Osteoblast (primary cell): ENCODE measurements at regions not wholly inside any gene's neighbourhood (a gene's known extent, or its start where the extent isn't known, plus 50 kb on each side); places are given as distances from the start of the nearest gene placed in this dataset.
"Not testable (repeated sequence)": the region's sequence is repeated elsewhere in the genome, so short reads cannot be mapped to it uniquely, and the experiment has no call there.

Experiments
- DNase-seq: peaks from one replicate; pipeline ENCODE4 v3.0.0; 2011; ENCODE audit warnings: low spot score, mixed read lengths; ENCODE audit not compliant: insufficient read length; ENCODE audit errors: missing footprints
- H2AFZ ChIP-seq: 2 replicates; pipeline ENCODE4 v1.6.0; 2011; ENCODE audit warnings: mild to moderate bottlenecking, low read length
- H3K27ac ChIP-seq: 2 replicates; pipeline ENCODE4 v1.5.1; 2011; ENCODE audit warnings: mild to moderate bottlenecking, low read depth, low read length, moderate library complexity
- H3K27me3 ChIP-seq: 2 replicates; pipeline ENCODE4 v1.6.0; 2012; ENCODE audit warnings: mild to moderate bottlenecking, control low read depth, inconsistent platforms, low read length, moderate library complexity; ENCODE audit not compliant: insufficient read depth
- H3K36me3 ChIP-seq: 2 replicates; pipeline ENCODE4 v1.5.1; 2011; ENCODE audit warnings: mild to moderate bottlenecking, low read length, control low read depth, moderate library complexity; ENCODE audit not compliant: insufficient read depth
- H3K4me1 ChIP-seq: 2 replicates; pipeline ENCODE4 v1.5.1; 2011; ENCODE audit warnings: mild to moderate bottlenecking, low read length, control low read depth, moderate library complexity; ENCODE audit not compliant: insufficient read depth
- H3K4me2 ChIP-seq: 2 replicates; pipeline ENCODE4 v1.6.0; 2011; ENCODE audit warnings: mild to moderate bottlenecking, low read length; ENCODE audit not compliant: insufficient read depth
- H3K4me3 ChIP-seq: fragments of 200-600 bp; sonication (generic); 3 replicates; pipeline ENCODE4 v1.5.1; 2012; ENCODE audit warnings: mild to moderate bottlenecking, low read length, inconsistent platforms; ENCODE audit not compliant: insufficient read depth
- H3K79me2 ChIP-seq: 2 replicates; pipeline ENCODE4 v1.6.0; 2012; ENCODE audit warnings: mild to moderate bottlenecking, low read length, control low read depth, inconsistent platforms; ENCODE audit not compliant: insufficient read depth
- H3K9me3 ChIP-seq: 2 replicates; pipeline ENCODE4 v1.5.1; 2011; ENCODE audit warnings: low read depth, low read length, control low read depth
- H4K20me1 ChIP-seq: 2 replicates; pipeline ENCODE4 v1.6.0; 2012; ENCODE audit warnings: mild to moderate bottlenecking, low read length, control low read depth; ENCODE audit not compliant: insufficient read depth
- TF ChIP-seq, protein P1 (sequence below): IDR thresholded peaks from 2 replicates; pipeline ENCODE4 v1.5.1; 2011; ENCODE audit warnings: mild to moderate bottlenecking, low read depth, low read length, moderate library complexity; ENCODE audit errors: extremely low read depth

DNA sequence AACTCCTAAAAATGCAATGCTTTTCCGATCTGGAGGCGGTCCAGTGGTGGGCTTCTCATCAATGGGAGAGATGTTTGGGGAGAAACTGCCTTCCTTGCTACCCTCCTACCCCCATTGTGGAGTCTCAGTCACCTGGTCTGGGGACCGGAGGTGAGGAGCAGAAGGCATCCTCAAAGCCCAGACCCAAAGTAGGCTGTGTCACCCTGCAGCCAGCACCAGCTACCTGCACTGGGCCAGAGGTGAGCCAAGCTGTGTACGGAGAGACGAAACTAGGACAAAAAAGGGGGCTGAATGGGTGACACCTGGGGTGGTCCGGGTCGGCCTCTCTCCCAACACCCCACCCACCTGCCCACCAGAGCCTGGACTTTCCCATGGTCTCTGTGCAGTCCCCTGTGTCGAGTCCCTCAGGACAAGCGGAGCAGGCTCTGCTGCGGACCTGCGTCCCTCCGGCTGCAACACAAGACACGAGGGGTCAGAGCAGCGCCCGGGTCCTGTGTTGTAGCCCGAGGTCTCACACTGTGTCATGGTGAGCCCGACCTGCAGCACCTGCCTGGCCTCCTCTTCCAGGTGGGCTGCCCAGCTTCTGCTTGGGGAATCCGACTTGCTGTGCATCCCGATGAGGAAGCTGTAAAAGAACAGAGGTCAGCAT is 68.0 kb upstream of the RMP24 start:
- H3K27me3 ChIP-seq: no peaks in the 10 kb centered on the region
- H2AFZ ChIP-seq: no peak overlapping the region
- H3K36me3 ChIP-seq: no peaks in the 10 kb centered on the region
- H3K27ac ChIP-seq: no peak overlapping the region
- H3K4me3 ChIP-seq: no peak overlapping the region
- H3K4me1 ChIP-seq: no peaks in the 10 kb centered on the region
- TF ChIP-seq, protein P1, sequence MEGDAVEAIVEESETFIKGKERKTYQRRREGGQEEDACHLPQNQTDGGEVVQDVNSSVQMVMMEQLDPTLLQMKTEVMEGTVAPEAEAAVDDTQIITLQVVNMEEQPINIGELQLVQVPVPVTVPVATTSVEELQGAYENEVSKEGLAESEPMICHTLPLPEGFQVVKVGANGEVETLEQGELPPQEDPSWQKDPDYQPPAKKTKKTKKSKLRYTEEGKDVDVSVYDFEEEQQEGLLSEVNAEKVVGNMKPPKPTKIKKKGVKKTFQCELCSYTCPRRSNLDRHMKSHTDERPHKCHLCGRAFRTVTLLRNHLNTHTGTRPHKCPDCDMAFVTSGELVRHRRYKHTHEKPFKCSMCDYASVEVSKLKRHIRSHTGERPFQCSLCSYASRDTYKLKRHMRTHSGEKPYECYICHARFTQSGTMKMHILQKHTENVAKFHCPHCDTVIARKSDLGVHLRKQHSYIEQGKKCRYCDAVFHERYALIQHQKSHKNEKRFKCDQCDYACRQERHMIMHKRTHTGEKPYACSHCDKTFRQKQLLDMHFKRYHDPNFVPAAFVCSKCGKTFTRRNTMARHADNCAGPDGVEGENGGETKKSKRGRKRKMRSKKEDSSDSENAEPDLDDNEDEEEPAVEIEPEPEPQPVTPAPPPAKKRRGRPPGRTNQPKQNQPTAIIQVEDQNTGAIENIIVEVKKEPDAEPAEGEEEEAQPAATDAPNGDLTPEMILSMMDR: no peak
- no peak for DNase-seq
- no peaks in the 10 kb centered on the region for H3K9me3 ChIP-seq
- H4K20me1 ChIP-seq: no peaks in the 10 kb centered on the region
- H3K4me2 ChIP-seq: no peak overlapping the region
- no peaks in the 10 kb centered on the region for H3K79me2 ChIP-seq

DNA sequence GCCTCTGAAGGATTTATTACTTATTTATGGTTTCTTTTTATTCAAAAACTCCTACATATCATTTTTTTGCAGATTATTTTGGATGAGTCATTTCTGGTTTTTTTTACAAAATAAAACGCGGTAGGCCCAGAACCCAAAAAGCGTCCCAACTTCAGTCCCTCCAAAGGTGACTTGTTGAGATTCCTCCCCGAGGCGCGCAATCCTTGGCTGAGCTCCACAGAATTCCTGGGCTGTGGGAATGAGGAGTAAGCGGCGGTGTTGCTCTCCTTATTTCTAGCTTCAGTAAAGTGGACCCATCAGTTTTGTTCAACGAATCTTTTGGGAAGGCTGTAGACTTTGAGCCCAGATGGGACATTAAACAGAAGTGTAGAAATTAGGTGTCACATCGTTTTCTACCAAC is 67.0 kb upstream of the RMP24 start:
- Histone ChIP-seq H3K27me3 (no peaks in the 10 kb centered on the region), H4K20me1 (no peaks in the 10 kb centered on the region), H3K4me1 (no peaks in the 10 kb centered on the region), H2AFZ (no peak overlapping the region), H3K9me3 (no peaks in the 10 kb centered on the region), H3K79me2 (no peaks in the 10 kb centered on the region), H3K27ac (no peak overlapping the region), H3K4me3 (no peak overlapping the region), H3K4me2 (no peak overlapping the region), H3K36me3 (no peaks in the 10 kb centered on the region)
- TF ChIP-seq, protein P1: no peak
- DNase-seq: no peak

DNA sequence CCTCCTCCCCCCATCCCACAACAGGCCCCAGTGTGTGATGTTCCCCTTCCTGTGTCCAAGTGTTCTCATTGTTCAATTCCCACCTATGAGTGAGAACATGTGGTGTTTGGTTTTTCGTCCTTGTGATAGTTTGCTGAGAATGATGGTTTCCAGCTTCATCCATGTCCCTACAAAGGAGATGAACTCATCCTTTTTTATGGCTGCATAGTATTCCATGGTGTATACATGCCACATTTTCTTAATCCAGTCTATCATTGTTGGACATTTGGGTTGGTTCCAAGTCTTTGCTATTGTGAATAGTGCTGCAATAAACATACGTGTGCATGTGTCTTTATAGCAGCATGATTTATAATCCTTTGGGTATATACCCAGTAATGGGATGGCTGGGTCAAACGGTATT is 66.2 kb upstream of the RMP24 start:
- H2AFZ ChIP-seq, DNase-seq, H3K27ac ChIP-seq, H3K4me2 ChIP-seq, H3K79me2 ChIP-seq, H3K9me3 ChIP-seq, H3K4me3 ChIP-seq, H3K27me3 ChIP-seq, H3K36me3 ChIP-seq, H3K4me1 ChIP-seq, H4K20me1 ChIP-seq: not testable (repeated sequence)

DNA sequence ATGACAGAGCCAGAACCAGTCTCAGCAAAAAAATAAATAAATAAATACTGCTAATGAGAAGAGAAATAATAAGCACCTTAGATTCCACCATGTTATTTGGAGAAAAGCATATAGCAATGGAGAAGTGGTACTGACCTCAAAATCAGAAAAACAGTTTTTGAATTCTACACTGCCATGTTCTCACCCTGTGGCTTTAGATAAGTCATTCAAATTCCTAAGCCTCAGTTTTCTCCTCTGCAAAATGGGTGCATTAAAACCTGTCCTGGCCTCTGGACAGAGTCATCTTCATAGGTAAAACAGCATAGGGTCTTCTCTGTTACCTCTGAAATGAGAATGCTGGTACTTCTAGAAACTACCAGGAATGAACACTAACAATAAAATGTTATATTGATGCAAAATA is 62.2 kb upstream of the RMP24 start:
- no peaks in the 10 kb centered on the region for H4K20me1 ChIP-seq
- no peaks in the 10 kb centered on the region for H3K4me1 ChIP-seq

More for the DNA sequence above, 62.2 kb upstream of the RMP24 start:
- Histone ChIP-seq H3K4me2 (no peak overlapping the region), H3K27ac (no peak overlapping the region), H3K79me2 (no peaks in the 10 kb centered on the region), H3K4me3 (no peak overlapping the region), H3K9me3 (no peaks in the 10 kb centered on the region), H3K36me3 (no peaks in the 10 kb centered on the region), H2AFZ (no peak overlapping the region), H3K27me3 (peaks cover 14% of the 10 kb centered on the region)
- TF ChIP-seq, protein P1: no peak
- DNase-seq: no peak
